NCI-H2196 treated with DMSO at 0.1 percent for 48 hours (cell line): ENCODE measurements at regions not wholly inside any gene's neighbourhood (a gene's known extent, or its start where the extent isn't known, plus 50 kb on each side); places are given as distances from the start of the nearest gene placed in this dataset.

Experiments
- DNase-seq: peaks from one replicate; lab custom pipeline; 2025; ENCODE audit not compliant: unreplicated experiment; lab: John Stamatoyannopoulos, UW

- no peak for DNase-seq
Observed at GRCh38 chr18:53665701-53666100, 558.8 kb downstream of the MBD2 start.

GRCh38 chr18:53664575-53664974, 559.9 kb downstream of the MBD2 start:
- no peak for DNase-seq

- DNase-seq: no peak
Observed at GRCh38 chr18:53660306-53660705, 564.2 kb downstream of the MBD2 start.

- DNase-seq: no peak
Observed at GRCh38 chr18:53657257-53657656, 567.2 kb downstream of the MBD2 start.

GRCh38 chr18:53649621-53650020, 574.8 kb downstream of the MBD2 start:
- DNase-seq: no peak

GRCh38 chr18:53644799-53645471, 579.5 kb downstream of the MBD2 start:
- no peak for DNase-seq

GRCh38 chr18:53639687-53640086, 584.8 kb downstream of the MBD2 start:
- no peak for DNase-seq

GRCh38 chr18:53629337-53629736, 595.1 kb downstream of the MBD2 start:
- no peak for DNase-seq

GRCh38 chr18:53625997-53626599, 598.4 kb downstream of the MBD2 start:
- no peak for DNase-seq

GRCh38 chr18:53610957-53611356, 613.5 kb downstream of the MBD2 start:
- DNase-seq: no peak

GRCh38 chr18:53606792-53607191, 617.7 kb downstream of the MBD2 start:
- no peak for DNase-seq

GRCh38 chr18:53605198-53605597, 619.3 kb downstream of the MBD2 start:
- no peak for DNase-seq

GRCh38 chr18:53603276-53603675, 621.2 kb downstream of the MBD2 start:
- no peak for DNase-seq

GRCh38 chr18:53601344-53601743, 623.1 kb downstream of the MBD2 start:
- no peak for DNase-seq

GRCh38 chr18:53586923-53587322, 637.5 kb downstream of the MBD2 start:
- DNase-seq: no peak
